GM20000 (cell line): ENCODE measurements at regions not wholly inside any gene's neighbourhood (a gene's known extent, or its start where the extent isn't known, plus 50 kb on each side); places are given as distances from the start of the nearest gene placed in this dataset.

ENCODE experiments used
- DNase-seq: peaks from one replicate; pipeline ENCODE4 v3.0.0; 2012; ENCODE audit warnings: low spot score
- CTCF ChIP-seq: IDR thresholded peaks from 2 replicates; pipeline ENCODE4 v1.5.1; 2012; ENCODE audit warnings: mild to moderate bottlenecking, control low read depth; ENCODE audit errors: extremely low read depth, missing control alignments

GRCh38 chr9:30511666-30512065, 1872.8 kb upstream of the ACO1 start:
- no peak for DNase-seq
- no peak for TF ChIP-seq CTCF

- no peak for TF ChIP-seq CTCF
Observed at GRCh38 chr9:30519166-30519565, 1865.3 kb upstream of the ACO1 start.

GRCh38 chr9:30519756-30520155, 1864.7 kb upstream of the ACO1 start:
- no peak for DNase-seq
- TF ChIP-seq CTCF, result no peak

More at GRCh38 chr9:30519166-30519565, 1865.3 kb upstream of the ACO1 start:
- no peak for DNase-seq

GRCh38 chr9:30522061-30522460, 1862.4 kb upstream of the ACO1 start:
- TF ChIP-seq CTCF, result no peak
- DNase-seq, result no peak

GRCh38 chr9:30522486-30522885, 1862.0 kb upstream of the ACO1 start:
- no peak for DNase-seq
- no peak for TF ChIP-seq CTCF

- no peak for TF ChIP-seq CTCF
Observed at GRCh38 chr9:30524311-30524710, 1860.1 kb upstream of the ACO1 start.

GRCh38 chr9:30534455-30534854, 1850.0 kb upstream of the ACO1 start:
- no peak for TF ChIP-seq CTCF
- DNase-seq, result no peak

More at GRCh38 chr9:30524311-30524710, 1860.1 kb upstream of the ACO1 start:
- DNase-seq, result no peak

GRCh38 chr9:30534896-30535295, 1849.5 kb upstream of the ACO1 start:
- DNase-seq, result no peak
- no peak for TF ChIP-seq CTCF
